ENCODE measurements at regions not wholly inside any gene's neighbourhood (a gene's known extent, or its start where the extent isn't known, plus 50 kb on each side); places are given as distances from the start of the nearest gene placed in this dataset.

- no peak for TF ChIP-seq POLR2AphosphoS5 (IDR thresholded peaks at IDR 0.05; ENCODE audit: low read depth, low read length)
- no peak for TF ChIP-seq POLR2A (IDR thresholded peaks at IDR 0.05; ENCODE audit: low read depth, low read length)
- no peak for TF ChIP-seq TAF1 (IDR thresholded peaks at IDR 0.05; ENCODE audit: low read depth, low read length)
- TF ChIP-seq SPI1 (IDR thresholded peaks at IDR 0.05; ENCODE audit: low read depth, low read length) = no peak
- no peak for TF ChIP-seq POU2F2 (IDR thresholded peaks at IDR 0.05; ENCODE audit: low read depth, low read length)
- TF ChIP-seq PAX5 (IDR thresholded peaks at IDR 0.05; ENCODE audit: insufficient read depth, low read length, severe bottlenecking) = no peak
Observed at GRCh38 chr10:113336549-113337130, 216.2 kb upstream of the HABP2 start.

All from GM12891 (cell line).